A673 (cell line): ENCODE measurements at regions not wholly inside any gene's neighbourhood (a gene's known extent, or its start where the extent isn't known, plus 50 kb on each side); places are given as distances from the start of the nearest gene placed in this dataset.

Experiments
- EZH2 ChIP-seq: fragments of 200-600 bp; sonication (generic); IDR thresholded peaks from 2 replicates; pipeline ENCODE4 v1.6.1; 2017; ENCODE audit warnings: borderline replicate concordance, low read depth, mild to moderate bottlenecking, mixed read lengths, antibody characterized with exemption, low read length; ENCODE audit not compliant: poor library complexity, severe bottlenecking
- TF ChIP-seq, protein P1 (sequence below): fragments of 300-800, 200-600 bp; sonication (generic); conservative IDR thresholded peaks from 2 replicates; pipeline ENCODE4 v1.5.1; 2017; ENCODE audit warnings: low read depth, mild to moderate bottlenecking, antibody characterized with exemption, low read length, moderate library complexity, mixed read lengths

DNA sequence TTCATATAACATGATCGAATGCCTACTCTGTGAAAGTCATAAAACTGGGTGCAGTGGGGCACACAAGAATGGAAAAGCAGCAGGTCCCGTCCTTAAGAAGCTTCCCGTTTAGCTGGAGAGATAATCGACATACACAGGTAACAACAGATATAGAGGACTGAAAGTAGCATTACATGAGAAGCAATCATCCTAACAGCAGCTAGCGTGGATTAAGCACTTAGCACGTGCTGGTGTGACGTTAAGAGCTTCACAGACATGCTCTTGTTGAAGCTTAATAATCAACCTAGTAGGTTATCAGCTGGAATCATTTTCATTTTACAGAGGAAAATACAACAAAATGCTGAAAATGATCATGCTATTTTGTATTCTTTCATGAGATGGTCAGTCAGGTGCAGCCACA is 184.8 kb downstream of the GPAM start:
- TF ChIP-seq, protein P1, sequence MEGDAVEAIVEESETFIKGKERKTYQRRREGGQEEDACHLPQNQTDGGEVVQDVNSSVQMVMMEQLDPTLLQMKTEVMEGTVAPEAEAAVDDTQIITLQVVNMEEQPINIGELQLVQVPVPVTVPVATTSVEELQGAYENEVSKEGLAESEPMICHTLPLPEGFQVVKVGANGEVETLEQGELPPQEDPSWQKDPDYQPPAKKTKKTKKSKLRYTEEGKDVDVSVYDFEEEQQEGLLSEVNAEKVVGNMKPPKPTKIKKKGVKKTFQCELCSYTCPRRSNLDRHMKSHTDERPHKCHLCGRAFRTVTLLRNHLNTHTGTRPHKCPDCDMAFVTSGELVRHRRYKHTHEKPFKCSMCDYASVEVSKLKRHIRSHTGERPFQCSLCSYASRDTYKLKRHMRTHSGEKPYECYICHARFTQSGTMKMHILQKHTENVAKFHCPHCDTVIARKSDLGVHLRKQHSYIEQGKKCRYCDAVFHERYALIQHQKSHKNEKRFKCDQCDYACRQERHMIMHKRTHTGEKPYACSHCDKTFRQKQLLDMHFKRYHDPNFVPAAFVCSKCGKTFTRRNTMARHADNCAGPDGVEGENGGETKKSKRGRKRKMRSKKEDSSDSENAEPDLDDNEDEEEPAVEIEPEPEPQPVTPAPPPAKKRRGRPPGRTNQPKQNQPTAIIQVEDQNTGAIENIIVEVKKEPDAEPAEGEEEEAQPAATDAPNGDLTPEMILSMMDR: no peak
- TF ChIP-seq EZH2: no peak
